ENCODE measurements at regions not wholly inside any gene's neighbourhood (a gene's known extent, or its start where the extent isn't known, plus 50 kb on each side); places are given as distances from the start of the nearest gene placed in this dataset.

GRCh38 chr9:81369121-81369520 lies 320.2 kb downstream of the TLE1 start:
- Histone ChIP-seq H2AK5ac (ENCODE audit: low read depth, low read length) (no peak overlapping the region), H3K9me3 (replicated peaks in 1 of 2; ENCODE audit: control insufficient read depth in 2 of 2, insufficient read depth in 1 of 2, low read depth in 1 of 2, low read length in 2 of 2) (peaks cover 0 to 3% of the 10 kb centered on the region in 2 donors), H3K4ac (ENCODE audit: low read length) (no peak overlapping the region), H3K4me2 (ENCODE audit: insufficient read depth, low read length, poor library complexity, severe bottlenecking) (no peak overlapping the region), H4K91ac (ENCODE audit: low read depth, low read length, poor library complexity) (no peak overlapping the region), H2BK5ac (ENCODE audit: low read length) (no peak overlapping the region), H3K79me1 (ENCODE audit: low read depth, low read length) (no peaks in the 10 kb centered on the region), H3K18ac (ENCODE audit: low read length) (no peak overlapping the region), H3K4me3 (ENCODE audit: low read length in 2 of 2) (no peak overlapping the region), H3K36me3 (replicated peaks in 1 of 2; ENCODE audit: control insufficient read depth in 2 of 2, insufficient read depth in 2 of 2, low read length in 2 of 2) (no peaks in the 10 kb centered on the region), H2BK15ac (ENCODE audit: low read length) (no peak overlapping the region), H3K4me1 (ENCODE audit: control insufficient read depth in 2 of 2, insufficient read depth in 1 of 2, low read depth in 1 of 2, low read length in 2 of 2) (peaks cover 0 to 15% of the 10 kb centered on the region in 2 donors), H3K14ac (ENCODE audit: low read length) (no peak overlapping the region), H3K27ac (replicated peaks; ENCODE audit: low read length) (no peak overlapping the region), H4K8ac (ENCODE audit: low read depth, low read length) (no peak overlapping the region), H3K9ac (ENCODE audit: low read depth, low read length, poor library complexity) (no peak overlapping the region), H2BK120ac (ENCODE audit: low read depth, low read length) (no peak overlapping the region), H2AFZ (ENCODE audit: low read length) (no peak overlapping the region), H3K23ac (ENCODE audit: low read depth, low read length, poor library complexity) (no peak overlapping the region), H2BK12ac (ENCODE audit: low read length) (no peak overlapping the region), H3K27me3 (ENCODE audit: control insufficient read depth in 3 of 3, insufficient read depth in 3 of 3, low read depth in 1 of 3, low read length in 3 of 3) (peaks cover 0 to 38% (median 0%) of the 10 kb centered on the region in 3 experiments)
- DNase-seq (ENCODE audit: low spot score), result peak; percentile 87
- WGBS, 2 donors (ENCODE audit: extremely low coverage in 2 of 2, insufficient read length in 2 of 2, insufficient replicate concordance in 1 of 2), result no CpG with 5 or more reads among the region's 1 CpG

GRCh38 chr9:81363916-81364480 lies 325.3 kb downstream of the TLE1 start:
- H3K23ac ChIP-seq (ENCODE audit: low read depth, low read length, poor library complexity), result no peak overlapping the region
- H3K9ac ChIP-seq (ENCODE audit: low read depth, low read length, poor library complexity), result no peak overlapping the region
- H3K4me2 ChIP-seq (ENCODE audit: insufficient read depth, low read length, poor library complexity, severe bottlenecking), result no peak overlapping the region
- no peak overlapping the region for H3K14ac ChIP-seq (ENCODE audit: low read length)
- H2AK5ac ChIP-seq (ENCODE audit: low read depth, low read length), result no peak overlapping the region
- H2AFZ ChIP-seq (ENCODE audit: low read length), result no peak overlapping the region
- H3K27ac ChIP-seq (replicated peaks; ENCODE audit: low read length), result no peak overlapping the region
- no peak overlapping the region for H2BK15ac ChIP-seq (ENCODE audit: low read length)
- H2BK5ac ChIP-seq (ENCODE audit: low read length), result no peak overlapping the region
- H4K91ac ChIP-seq (ENCODE audit: low read depth, low read length, poor library complexity), result no peak overlapping the region
- no peaks in the 10 kb centered on the region for H3K79me1 ChIP-seq (ENCODE audit: low read depth, low read length)
- no peak overlapping the region for H3K4me3 ChIP-seq (ENCODE audit: low read length in 2 of 2)
- peaks cover 0 to 3% of the 10 kb centered on the region in 2 donors for H3K9me3 ChIP-seq (replicated peaks in 1 of 2; ENCODE audit: control insufficient read depth in 2 of 2, insufficient read depth in 1 of 2, low read depth in 1 of 2, low read length in 2 of 2)
- H3K36me3 ChIP-seq (replicated peaks in 1 of 2; ENCODE audit: control insufficient read depth in 2 of 2, insufficient read depth in 2 of 2, low read length in 2 of 2), result no peaks in the 10 kb centered on the region
- H2BK12ac ChIP-seq (ENCODE audit: low read length), result no peak overlapping the region
- H4K8ac ChIP-seq (ENCODE audit: low read depth, low read length), result no peak overlapping the region
- whole genome bisulfite sequencing, 2 donors (ENCODE audit: extremely low coverage in 2 of 2, insufficient read length in 2 of 2, insufficient replicate concordance in 1 of 2), result no CpG with 5 or more reads among the region's 6 CpGs
- no peak overlapping the region for H3K18ac ChIP-seq (ENCODE audit: low read length)
- peaks cover 0 to 11% (median 0%) of the 10 kb centered on the region in 3 experiments for H3K27me3 ChIP-seq (ENCODE audit: control insufficient read depth in 3 of 3, insufficient read depth in 3 of 3, low read depth in 1 of 3, low read length in 3 of 3)
- no peak overlapping the region for H2BK120ac ChIP-seq (ENCODE audit: low read depth, low read length)
- no peaks in the 10 kb centered on the region for H3K4me1 ChIP-seq (ENCODE audit: control insufficient read depth in 2 of 2, insufficient read depth in 1 of 2, low read depth in 1 of 2, low read length in 2 of 2)
- no peak for DNase-seq (ENCODE audit: low spot score)
- no peak overlapping the region for H3K4ac ChIP-seq (ENCODE audit: low read length)

GRCh38 chr9:81361296-81361695 lies 328.1 kb downstream of the TLE1 start:
- no CpG with 5 or more reads among the region's 2 CpGs for WGBS, 2 donors (ENCODE audit: extremely low coverage in 2 of 2, insufficient read length in 2 of 2, insufficient replicate concordance in 1 of 2)
- H2BK12ac ChIP-seq (ENCODE audit: low read length), result no peak overlapping the region
- DNase-seq (ENCODE audit: low spot score), result no peak
- H3K18ac ChIP-seq (ENCODE audit: low read length), result no peak overlapping the region
- no peaks in the 10 kb centered on the region for H3K79me1 ChIP-seq (ENCODE audit: low read depth, low read length)
- H3K4me1 ChIP-seq (ENCODE audit: control insufficient read depth in 2 of 2, insufficient read depth in 1 of 2, low read depth in 1 of 2, low read length in 2 of 2), result no peaks in the 10 kb centered on the region
- H2BK15ac ChIP-seq (ENCODE audit: low read length), result no peak overlapping the region
- H3K14ac ChIP-seq (ENCODE audit: low read length), result no peak overlapping the region
- H2BK120ac ChIP-seq (ENCODE audit: low read depth, low read length), result no peak overlapping the region
- no peak overlapping the region for H2AK5ac ChIP-seq (ENCODE audit: low read depth, low read length)
- peaks cover 0 to 11% (median 0%) of the 10 kb centered on the region in 3 experiments for H3K27me3 ChIP-seq (ENCODE audit: control insufficient read depth in 3 of 3, insufficient read depth in 3 of 3, low read depth in 1 of 3, low read length in 3 of 3)
- no peak overlapping the region for H3K27ac ChIP-seq (replicated peaks; ENCODE audit: low read length)
- no peak overlapping the region for H4K8ac ChIP-seq (ENCODE audit: low read depth, low read length)
- no peak overlapping the region for H3K4me3 ChIP-seq (ENCODE audit: low read length in 2 of 2)
- H3K36me3 ChIP-seq (replicated peaks in 1 of 2; ENCODE audit: control insufficient read depth in 2 of 2, insufficient read depth in 2 of 2, low read length in 2 of 2), result no peaks in the 10 kb centered on the region
- no peak overlapping the region for H3K4ac ChIP-seq (ENCODE audit: low read length)
- H3K4me2 ChIP-seq (ENCODE audit: insufficient read depth, low read length, poor library complexity, severe bottlenecking), result no peak overlapping the region
- no peak overlapping the region for H3K9ac ChIP-seq (ENCODE audit: low read depth, low read length, poor library complexity)
- H2BK5ac ChIP-seq (ENCODE audit: low read length), result no peak overlapping the region
- H2AFZ ChIP-seq (ENCODE audit: low read length), result no peak overlapping the region
- no peak overlapping the region for H4K91ac ChIP-seq (ENCODE audit: low read depth, low read length, poor library complexity)
- H3K23ac ChIP-seq (ENCODE audit: low read depth, low read length, poor library complexity), result no peak overlapping the region
- no peaks in the 10 kb centered on the region for H3K9me3 ChIP-seq (replicated peaks in 1 of 2; ENCODE audit: control insufficient read depth in 2 of 2, insufficient read depth in 1 of 2, low read depth in 1 of 2, low read length in 2 of 2)

- Histone ChIP-seq H2AK5ac (ENCODE audit: low read depth, low read length) (no peak overlapping the region), H3K4me2 (ENCODE audit: insufficient read depth, low read length, poor library complexity, severe bottlenecking) (no peak overlapping the region), H3K14ac (ENCODE audit: low read length) (no peak overlapping the region), H3K36me3 (replicated peaks in 1 of 2; ENCODE audit: control insufficient read depth in 2 of 2, insufficient read depth in 2 of 2, low read length in 2 of 2) (no peaks in the 10 kb centered on the region), H3K4me1 (ENCODE audit: control insufficient read depth in 2 of 2, insufficient read depth in 1 of 2, low read depth in 1 of 2, low read length in 2 of 2) (peaks cover 0 to 4% of the 10 kb centered on the region in 2 donors), H3K18ac (ENCODE audit: low read length) (no peak overlapping the region), H2AFZ (ENCODE audit: low read length) (no peak overlapping the region), H3K23ac (ENCODE audit: low read depth, low read length, poor library complexity) (no peak overlapping the region), H3K79me1 (ENCODE audit: low read depth, low read length) (no peaks in the 10 kb centered on the region), H3K4me3 (ENCODE audit: low read length in 2 of 2) (no peak overlapping the region), H2BK12ac (ENCODE audit: low read length) (no peak overlapping the region), H4K8ac (ENCODE audit: low read depth, low read length) (no peak overlapping the region), H3K4ac (ENCODE audit: low read length) (no peak overlapping the region), H2BK120ac (ENCODE audit: low read depth, low read length) (no peak overlapping the region), H4K91ac (ENCODE audit: low read depth, low read length, poor library complexity) (no peak overlapping the region), H2BK5ac (ENCODE audit: low read length) (no peak overlapping the region), H2BK15ac (ENCODE audit: low read length) (no peak overlapping the region), H3K27me3 (ENCODE audit: control insufficient read depth in 3 of 3, insufficient read depth in 3 of 3, low read depth in 1 of 3, low read length in 3 of 3) (no peaks in the 10 kb centered on the region), H3K9me3 (replicated peaks in 1 of 2; ENCODE audit: control insufficient read depth in 2 of 2, insufficient read depth in 1 of 2, low read depth in 1 of 2, low read length in 2 of 2) (peaks cover 0 to 2% of the 10 kb centered on the region in 2 donors), H3K27ac (replicated peaks; ENCODE audit: low read length) (no peak overlapping the region), H3K9ac (ENCODE audit: low read depth, low read length, poor library complexity) (no peak overlapping the region)
- no peak for DNase-seq (ENCODE audit: low spot score)
- WGBS, 2 donors (ENCODE audit: extremely low coverage in 2 of 2, insufficient read length in 2 of 2, insufficient replicate concordance in 1 of 2), result no CpG with 5 or more reads among the region's 2 CpGs
Observed at GRCh38 chr9:81351166-81351565, 338.2 kb downstream of the TLE1 start.
